ENCODE measurements at regions not wholly inside any gene's neighbourhood (a gene's known extent, or its start where the extent isn't known, plus 50 kb on each side); places are given as distances from the start of the nearest gene placed in this dataset.

- H3K9me1 ChIP-seq (replicated peaks; ENCODE audit: control insufficient read depth, extremely low read depth, insufficient read depth, low read length) = no peaks in the 10 kb centered on the region
- no peaks in the 10 kb centered on the region for H4K20me1 ChIP-seq (replicated peaks; ENCODE audit: control insufficient read depth, extremely low read depth, insufficient read depth, low read length)
- TF ChIP-seq, protein P1, sequence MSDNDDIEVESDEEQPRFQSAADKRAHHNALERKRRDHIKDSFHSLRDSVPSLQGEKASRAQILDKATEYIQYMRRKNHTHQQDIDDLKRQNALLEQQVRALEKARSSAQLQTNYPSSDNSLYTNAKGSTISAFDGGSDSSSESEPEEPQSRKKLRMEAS (IDR thresholded peaks at IDR 0.05; ENCODE audit: insufficient read depth, insufficient read length) = no peak
- TF ChIP-seq MYC (IDR thresholded peaks at IDR 0.05; ENCODE audit: low read depth, low read length) (no peak), EZH2 (IDR thresholded peaks at IDR 0.05; ENCODE audit: borderline replicate concordance, low read depth, low read length, severe bottlenecking) (no peak), CTCF (IDR thresholded peaks at IDR 0.05; ENCODE audit: extremely low read depth in 1 of 2, insufficient read depth in 1 of 2, low read depth in 1 of 2, low read length in 2 of 2) (no peak), POLR2AphosphoS5 (IDR thresholded peaks at IDR 0.05; ENCODE audit: insufficient read depth, low read depth, low read length) (no peak), POLR2A (IDR thresholded peaks at IDR 0.05; ENCODE audit: low read depth, low read length) (no peak)
- no peaks in the 10 kb centered on the region for H3K36me3 ChIP-seq (ENCODE audit: control insufficient read depth in 2 of 2, extremely low read depth in 1 of 2, insufficient read depth in 2 of 2, low read length in 2 of 2)
- H3K4me2 ChIP-seq (ENCODE audit: insufficient read depth, low read length) = no peak overlapping the region
- no peaks in the 10 kb centered on the region for H3K27me3 ChIP-seq (ENCODE audit: control insufficient read depth in 2 of 2, insufficient read depth in 2 of 2, low read length in 2 of 2)
- FAIRE-seq (no peak), DNase-seq (ENCODE audit: low read depth, low spot score) (no peak)
- no peak overlapping the region for H3K9ac ChIP-seq (replicated peaks; ENCODE audit: extremely low read depth, insufficient read depth, low read length)
- intact Hi-C loops (cut with micrococcal nuclease) (no loop called here), dilution Hi-C loops (cut with MboI; ENCODE audit: extremely low pct_ligation_motif_present, low sequenced_read_pairs) (no loop called here)
- peaks cover 4% of the 10 kb centered on the region for H3K9me3 ChIP-seq (replicated peaks; ENCODE audit: control insufficient read depth, insufficient read depth, low read length)
- BruUV-seq (replicated peaks) = no TSS peak
- ChIA-PET POLR2A (no interaction called here), CTCF (no interaction called here)
- H3K4me1 ChIP-seq (ENCODE audit: control insufficient read depth, extremely low read depth, insufficient read depth, low read length) = no peaks in the 10 kb centered on the region
- H2AFZ ChIP-seq (ENCODE audit: low read depth, low read length) = no peak overlapping the region
- H3K27ac ChIP-seq (ENCODE audit: insufficient read depth, low read depth, low read length) = no peak overlapping the region
- no peaks in the 10 kb centered on the region for H3K79me2 ChIP-seq (ENCODE audit: control insufficient read depth, insufficient read depth, low read length)
- no peak overlapping the region for H3K4me3 ChIP-seq (replicated peaks in 1 of 3; ENCODE audit: insufficient read depth in 1 of 3, low read depth in 1 of 3, low read length in 3 of 3)
These were observed 263.8 kb upstream of the ELAC2 start for GRCh38 chr17:13281626-13282025.

DNA sequence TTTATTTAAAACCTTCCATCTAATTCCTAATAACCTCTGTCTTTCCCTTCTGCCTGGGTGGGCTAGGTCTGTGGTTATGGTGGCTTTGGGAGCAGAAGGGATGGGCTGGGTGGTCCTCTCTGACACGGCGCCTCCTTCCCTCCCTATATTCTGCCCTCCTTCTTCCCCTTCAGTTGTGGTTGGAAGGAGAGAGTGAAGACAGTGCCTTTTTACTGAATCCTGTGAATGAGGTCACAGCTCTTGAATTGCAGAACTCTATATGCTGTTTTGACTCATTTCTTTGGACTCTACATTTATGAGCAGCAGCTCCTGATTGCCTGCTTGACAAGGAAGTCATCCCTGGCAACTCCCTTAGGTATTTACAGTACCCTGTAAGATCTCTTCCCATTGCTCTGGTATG lies 256.0 kb upstream of the ELAC2 start:
- no TSS peak for BruUV-seq (replicated peaks)
- no peaks in the 10 kb centered on the region for H3K27me3 ChIP-seq (ENCODE audit: control insufficient read depth in 2 of 2, insufficient read depth in 2 of 2, low read length in 2 of 2)
- no peak overlapping the region for H3K27ac ChIP-seq (ENCODE audit: insufficient read depth, low read depth, low read length)
- no peak overlapping the region for H3K4me2 ChIP-seq (ENCODE audit: insufficient read depth, low read length)
- dilution Hi-C loops (cut with MboI; ENCODE audit: extremely low pct_ligation_motif_present, low sequenced_read_pairs) = no loop called here
- H3K79me2 ChIP-seq (ENCODE audit: control insufficient read depth, insufficient read depth, low read length) = no peaks in the 10 kb centered on the region
- FAIRE-seq = no peak
- H3K9ac ChIP-seq (replicated peaks; ENCODE audit: extremely low read depth, insufficient read depth, low read length) = no peak overlapping the region
- CTCF ChIA-PET = no interaction called here
- intact Hi-C loops (cut with micrococcal nuclease) = no loop called here
- H3K4me1 ChIP-seq (ENCODE audit: control insufficient read depth, extremely low read depth, insufficient read depth, low read length) = no peaks in the 10 kb centered on the region
- DNase-seq (ENCODE audit: low read depth, low spot score) = no peak
- no peaks in the 10 kb centered on the region for H4K20me1 ChIP-seq (replicated peaks; ENCODE audit: control insufficient read depth, extremely low read depth, insufficient read depth, low read length)
- H3K36me3 ChIP-seq (ENCODE audit: control insufficient read depth in 2 of 2, extremely low read depth in 1 of 2, insufficient read depth in 2 of 2, low read length in 2 of 2) = no peaks in the 10 kb centered on the region
- POLR2A ChIA-PET = no interaction called here
- no peaks in the 10 kb centered on the region for H3K9me1 ChIP-seq (replicated peaks; ENCODE audit: control insufficient read depth, extremely low read depth, insufficient read depth, low read length)
- no peak overlapping the region for H3K4me3 ChIP-seq (replicated peaks in 1 of 3; ENCODE audit: insufficient read depth in 1 of 3, low read depth in 1 of 3, low read length in 3 of 3)
- no peak for TF ChIP-seq POLR2AphosphoS5 (IDR thresholded peaks at IDR 0.05; ENCODE audit: insufficient read depth, low read depth, low read length)
- no peak for TF ChIP-seq EZH2 (IDR thresholded peaks at IDR 0.05; ENCODE audit: borderline replicate concordance, low read depth, low read length, severe bottlenecking)
- TF ChIP-seq, protein P1 (IDR thresholded peaks at IDR 0.05; ENCODE audit: insufficient read depth, insufficient read length) = no peak
- no peak for TF ChIP-seq POLR2A (IDR thresholded peaks at IDR 0.05; ENCODE audit: low read depth, low read length)
- TF ChIP-seq JUN (IDR thresholded peaks at IDR 0.05; ENCODE audit: borderline replicate concordance, insufficient read depth, insufficient read length, low read depth) = no peak
- no peak for TF ChIP-seq GATA2 (IDR thresholded peaks at IDR 0.05; ENCODE audit: insufficient read depth, insufficient read length, low read depth, low read length)
- no peak for TF ChIP-seq FOS (IDR thresholded peaks at IDR 0.05; ENCODE audit: borderline replicate concordance, insufficient read depth, low read length)
- no peak overlapping the region for H2AFZ ChIP-seq (ENCODE audit: low read depth, low read length)
- peaks cover 8% of the 10 kb centered on the region for H3K9me3 ChIP-seq (replicated peaks; ENCODE audit: control insufficient read depth, insufficient read depth, low read length)

Measured in endothelial cell of umbilical vein (primary cell).